SK-N-SH (cell line): ENCODE measurements at regions not wholly inside any gene's neighbourhood (a gene's known extent, or its start where the extent isn't known, plus 50 kb on each side); places are given as distances from the start of the nearest gene placed in this dataset.

Source experiments
- CTCF ChIA-PET: fragments of 300-600, 350-600 bp; formaldehyde crosslinking; extraction: SDS; loops from one replicate; lab custom pipeline; 2021; lab: Yijun Ruan, JAX
- POLR2A ChIA-PET: fragments of 350-600 bp; sonication (Branson Sonifier 250); formaldehyde crosslinking; extraction: SDS; loops from one replicate; lab custom pipeline; 2020; ENCODE audit warnings: antibody characterized with exemption, inconsistent platforms; lab: Yijun Ruan, JAX
- DNase-seq: peaks from one replicate; pipeline ENCODE4 v3.0.0; 2012
- H2AFZ ChIP-seq: fragments of 200-600 bp; sonication (generic); 2 replicates; pipeline ENCODE4 v1.8.1; 2016; ENCODE audit warnings: antibody characterized with exemption, mild to moderate bottlenecking, low read depth
- H3F3A ChIP-seq: fragments of 200-600 bp; sonication (generic); replicated peaks from 2 replicates; pipeline ENCODE3; 2016; ENCODE audit warnings: antibody characterized with exemption, mild to moderate bottlenecking; ENCODE audit not compliant: insufficient read depth
- H3K27ac ChIP-seq, 2 experiments: fragments of 200-500 bp in 1 of 2; fragments of 200-600 bp in 1 of 2; sonication (Bioruptor generic) in 1 of 2; sonication (generic), shearing (Covaris generic) in 1 of 2; 2 replicates each; pipeline versions ENCODE4 v1.5.1 to v1.6.1; 2014 to 2016; ENCODE audit warnings: low read depth in 2 of 2, inconsistent platforms in 1 of 2, low read length in 1 of 2, mild to moderate bottlenecking in 1 of 2, mixed read lengths in 1 of 2
- H3K27me3 ChIP-seq: fragments of 200-600 bp; sonication (generic), shearing (Covaris generic); 2 replicates; pipeline ENCODE4 v1.6.1; 2016; ENCODE audit warnings: mixed run types; ENCODE audit not compliant: insufficient read depth
- H3K36me3 ChIP-seq, 2 experiments: fragments of 200-500 bp in 1 of 2; fragments of 200-600 bp in 1 of 2; sonication (Bioruptor generic) in 1 of 2; sonication (generic) in 1 of 2; replicated peaks in 1 of 2; 2 replicates each; pipeline versions ENCODE3 to v1.5.1; 2014 to 2016; ENCODE audit warnings: low read length in 1 of 2, mild to moderate bottlenecking in 1 of 2; ENCODE audit not compliant: insufficient read depth in 2 of 2, control insufficient read depth in 1 of 2
- H3K4me1 ChIP-seq, 2 experiments: fragments of 200-500 bp in 1 of 2; fragments of 200-600 bp in 1 of 2; sonication (Bioruptor generic) in 1 of 2; sonication (generic), shearing (Covaris generic) in 1 of 2; 2 replicates each; pipeline versions ENCODE4 v1.5.1 to v1.6.1; 2014 to 2016; ENCODE audit warnings: low read depth in 1 of 2, low read length in 1 of 2, mixed run types in 1 of 2; ENCODE audit not compliant: insufficient read depth in 2 of 2, control insufficient read depth in 1 of 2
- H3K4me2 ChIP-seq: fragments of 200-600 bp; sonication (generic), shearing (Covaris generic); 2 replicates; pipeline ENCODE4 v1.6.1; 2017; ENCODE audit warnings: mixed run types
- H3K4me3 ChIP-seq, 2 experiments: fragments of 200-500 bp in 1 of 2; fragments of 200-600 bp in 1 of 2; sonication (Bioruptor generic) in 1 of 2; sonication (generic), shearing (Covaris generic) in 1 of 2; 2 replicates each; pipeline versions ENCODE4 v1.5.1 to v1.8.1; 2014 to 2016; ENCODE audit warnings: low read depth in 2 of 2, inconsistent platforms in 1 of 2, low read length in 1 of 2, mild to moderate bottlenecking in 1 of 2, mixed read lengths in 1 of 2, moderate library complexity in 1 of 2
- H3K79me2 ChIP-seq: fragments of 200-600 bp; sonication (generic); 2 replicates; pipeline ENCODE4 v1.8.1; 2017; ENCODE audit warnings: mild to moderate bottlenecking; ENCODE audit not compliant: insufficient read depth
- H3K9ac ChIP-seq: fragments of 200-600 bp; sonication (generic); 2 replicates; pipeline ENCODE4 v1.6.1; 2017; ENCODE audit warnings: mixed run types
- H3K9me2 ChIP-seq: fragments of 200-600 bp; sonication (generic); 2 replicates; pipeline ENCODE4 v1.6.1; 2017; ENCODE audit warnings: mixed run types
- H3K9me3 ChIP-seq: fragments of 200-600 bp; sonication (generic); 2 replicates; pipeline ENCODE4 v1.6.1; 2017; ENCODE audit warnings: mixed run types, mild to moderate bottlenecking, moderate library complexity
- H4K20me1 ChIP-seq: fragments of 200-600 bp; sonication (generic); 2 replicates; pipeline ENCODE4 v1.6.1; 2017; ENCODE audit warnings: mild to moderate bottlenecking, mixed run types; ENCODE audit not compliant: insufficient read depth
- CHD2 ChIP-seq: fragments of 150-350 bp; IDR thresholded peaks from 2 replicates; pipeline ENCODE4 v1.6.1; 2018; ENCODE audit warnings: low read length; ENCODE audit not compliant: partially characterized antibody
- EP300 ChIP-seq, 2 experiments: IDR thresholded peaks; 2 replicates each; pipeline versions ENCODE4 v1.4.0 to v1.6.1; 2012; ENCODE audit warnings: borderline replicate concordance in 1 of 2, low read depth in 1 of 2, low read length in 1 of 2
- EZH2phosphoT487 ChIP-seq: fragments of 200-600 bp; sonication (generic); IDR thresholded peaks from 2 replicates; pipeline ENCODE4 v1.6.1; 2017; ENCODE audit warnings: low read depth, mixed run types, mild to moderate bottlenecking, antibody characterized with exemption, moderate library complexity, borderline replicate concordance
- FOSL2 ChIP-seq: IDR thresholded peaks from 2 replicates; pipeline ENCODE4 v1.4.0; 2012; ENCODE audit warnings: low read depth, mild to moderate bottlenecking, moderate library complexity, borderline replicate concordance
- IRF3 ChIP-seq: fragments of 150-350 bp; IDR thresholded peaks from 2 replicates; pipeline ENCODE4 v1.6.1; 2016; ENCODE audit warnings: mild to moderate bottlenecking, low read depth, low read length
- MAX ChIP-seq: IDR thresholded peaks from 2 replicates; pipeline ENCODE4 v1.4.0; 2012; ENCODE audit warnings: low read depth
- MEF2A ChIP-seq: IDR thresholded peaks from 2 replicates; pipeline ENCODE4 v1.4.0; 2012; ENCODE audit warnings: low read depth, borderline replicate concordance
- MXI1 ChIP-seq: IDR thresholded peaks from 2 replicates; pipeline ENCODE4 v1.6.1; 2012; ENCODE audit warnings: mild to moderate bottlenecking, low read depth, low read length, improper control_type of control experiment
- NFIC ChIP-seq: IDR thresholded peaks from 2 replicates; pipeline ENCODE4 v1.4.0; 2012; ENCODE audit warnings: borderline replicate concordance
- POLR2AphosphoS5 ChIP-seq: IDR thresholded peaks from 2 replicates; pipeline ENCODE4 v1.6.1; 2012; ENCODE audit warnings: low read depth, low read length
- REST ChIP-seq: IDR thresholded peaks from 2 replicates; pipeline ENCODE4 v1.6.1; 2012; ENCODE audit warnings: mild to moderate bottlenecking, low read depth, low read length, moderate library complexity
- SMC3 ChIP-seq: IDR thresholded peaks from 2 replicates; pipeline ENCODE4 v1.6.1; 2012; ENCODE audit warnings: low read depth, low read length, improper control_type of control experiment
- TEAD4 ChIP-seq: IDR thresholded peaks from 2 replicates; pipeline ENCODE4 v1.4.0; 2012; ENCODE audit warnings: mild to moderate bottlenecking, borderline replicate concordance; ENCODE audit not compliant: insufficient read depth
- USF1 ChIP-seq: IDR thresholded peaks from 2 replicates; pipeline ENCODE4 v1.4.0; 2012; ENCODE audit warnings: low read depth, borderline replicate concordance
- YY1 ChIP-seq: IDR thresholded peaks from 2 replicates; pipeline ENCODE4 v1.4.0; 2012; ENCODE audit warnings: low read depth, mild to moderate bottlenecking
- WGBS: methylation state at CpG from one replicate; pipeline ENCODE4 v1.1.6; 2017; ENCODE audit warnings: low lambda C conversion rate; 5-methylcytosine and 5-hydroxymethylcytosine counted together

- ChIA-PET POLR2A (interaction anchor here (0.6 kb wide), 1 partner anchor 31 kb away, joined by 3 read pairs; no protein-coding TSS in a partner anchor), CTCF (no interaction called here)
- WGBS: 78% methylated on average over 6 of the region's 6 CpGs
- H3K36me3 ChIP-seq: no peaks in the 10 kb centered on the region
- no peaks in the 10 kb centered on the region for H4K20me1 ChIP-seq
- H3K4me1 ChIP-seq: peaks cover 0 to 4% of the 10 kb centered on the region in 2 experiments; a peak in 1 of 4 replicates
- no peaks in the 10 kb centered on the region for H3K79me2 ChIP-seq
- no peak overlapping the region for H2AFZ ChIP-seq
- H3K27ac ChIP-seq: no peak overlapping the region
- DNase-seq: no peak
- no peak overlapping the region for H3K9ac ChIP-seq
- H3F3A ChIP-seq: no peaks in the 10 kb centered on the region
- no peaks in the 10 kb centered on the region for H3K27me3 ChIP-seq
- no peaks in the 10 kb centered on the region for H3K9me3 ChIP-seq
- H3K4me2 ChIP-seq: no peak overlapping the region
- TF ChIP-seq SMC3 (no peak), EP300 (IDR thresholded peaks at IDR 0.05; ENCODE audit: borderline replicate concordance in 1 of 2, low read depth in 1 of 2, low read length in 1 of 2) (no peak), EZH2phosphoT487 (no peak), NFIC (no peak), TEAD4 (no peak)
- H3K4me3 ChIP-seq: no peak overlapping the region
- H3K9me2 ChIP-seq: no peaks in the 10 kb centered on the region
These were observed 381.2 kb upstream of the TBL1XR1 start for GRCh38 chr3:177578488-177578887.

GRCh38 chr3:177579419-177579818, 382.1 kb upstream of the TBL1XR1 start:
- Histone ChIP-seq H3K4me3 (no peak overlapping the region), H3F3A (no peaks in the 10 kb centered on the region), H3K9me3 (no peaks in the 10 kb centered on the region), H3K27ac (no peak overlapping the region), H2AFZ (no peak overlapping the region), H3K36me3 (no peaks in the 10 kb centered on the region), H3K9ac (no peak overlapping the region), H3K4me1 (peaks cover 0 to 1% of the 10 kb centered on the region in 2 experiments; a peak in 1 of 4 replicates), H3K4me2 (no peak overlapping the region), H4K20me1 (no peaks in the 10 kb centered on the region), H3K27me3 (no peaks in the 10 kb centered on the region), H3K79me2 (no peaks in the 10 kb centered on the region), H3K9me2 (no peaks in the 10 kb centered on the region)
- TF ChIP-seq REST (no peak), USF1 (no peak), CHD2 (no peak), YY1 (no peak), MEF2A (no peak), MAX (no peak), FOSL2 (no peak), MXI1 (no peak), IRF3 (no peak), POLR2AphosphoS5 (no peak)
- POLR2A ChIA-PET: no interaction called here
- CTCF ChIA-PET: interaction anchor here (1.5 kb wide), 1 partner anchor 15 kb away, joined by 3 read pairs; no protein-coding TSS in a partner anchor
- 98% methylated on average over 4 of the region's 4 CpGs for WGBS
- no peak for DNase-seq
